ENCODE measurements at regions not wholly inside any gene's neighbourhood (a gene's known extent, or its start where the extent isn't known, plus 50 kb on each side); places are given as distances from the start of the nearest gene placed in this dataset.

GRCh38 chrX:145631461-145631951 lies 186.1 kb upstream of the SLITRK2 start:
- no peaks in the 10 kb centered on the region for H3K36me3 ChIP-seq (ENCODE audit: control insufficient read depth, insufficient read depth, low read length)
- H3K4me3 ChIP-seq (ENCODE audit: low read depth, low read length): no peak overlapping the region
- no peak for TF ChIP-seq CTCF (IDR thresholded peaks at IDR 0.05; ENCODE audit: insufficient read depth, low read length, poor library complexity, severe bottlenecking)
- H3K27me3 ChIP-seq (ENCODE audit: control insufficient read depth, insufficient read depth, low read length): no peaks in the 10 kb centered on the region
- no peak for DNase-seq (ENCODE audit: low read depth)

GRCh38 chrX:145654486-145654885 lies 163.1 kb upstream of the SLITRK2 start:
- no peak for DNase-seq (ENCODE audit: low read depth)
- H3K27me3 ChIP-seq (ENCODE audit: control insufficient read depth, insufficient read depth, low read length): no peaks in the 10 kb centered on the region
- H3K36me3 ChIP-seq (ENCODE audit: control insufficient read depth, insufficient read depth, low read length): no peaks in the 10 kb centered on the region
- no peak overlapping the region for H3K4me3 ChIP-seq (ENCODE audit: low read depth, low read length)
- TF ChIP-seq CTCF (IDR thresholded peaks at IDR 0.05; ENCODE audit: insufficient read depth, low read length, poor library complexity, severe bottlenecking): no peak

GRCh38 chrX:145673841-145674240 lies 143.8 kb upstream of the SLITRK2 start:
- Histone ChIP-seq H3K4me3 (ENCODE audit: low read depth, low read length) (no peak overlapping the region), H3K27me3 (ENCODE audit: control insufficient read depth, insufficient read depth, low read length) (no peaks in the 10 kb centered on the region), H3K36me3 (ENCODE audit: control insufficient read depth, insufficient read depth, low read length) (no peaks in the 10 kb centered on the region)
- TF ChIP-seq CTCF (IDR thresholded peaks at IDR 0.05; ENCODE audit: insufficient read depth, low read length, poor library complexity, severe bottlenecking): no peak
- no peak for DNase-seq (ENCODE audit: low read depth)

- Histone ChIP-seq H3K27me3 (ENCODE audit: control insufficient read depth, insufficient read depth, low read length) (no peaks in the 10 kb centered on the region), H3K4me3 (ENCODE audit: low read depth, low read length) (no peak overlapping the region), H3K36me3 (ENCODE audit: control insufficient read depth, insufficient read depth, low read length) (no peaks in the 10 kb centered on the region)
- DNase-seq (ENCODE audit: low read depth): no peak
- no peak for TF ChIP-seq CTCF (IDR thresholded peaks at IDR 0.05; ENCODE audit: insufficient read depth, low read length, poor library complexity, severe bottlenecking)
These were observed 140.4 kb upstream of the SLITRK2 start for GRCh38 chrX:145677109-145677817.

GRCh38 chrX:145682518-145683298 lies 134.9 kb upstream of the SLITRK2 start:
- TF ChIP-seq CTCF (IDR thresholded peaks at IDR 0.05; ENCODE audit: insufficient read depth, low read length, poor library complexity, severe bottlenecking): no peak
- H3K36me3 ChIP-seq (ENCODE audit: control insufficient read depth, insufficient read depth, low read length): no peaks in the 10 kb centered on the region
- no peak overlapping the region for H3K4me3 ChIP-seq (ENCODE audit: low read depth, low read length)
- DNase-seq (ENCODE audit: low read depth): no peak
- no peaks in the 10 kb centered on the region for H3K27me3 ChIP-seq (ENCODE audit: control insufficient read depth, insufficient read depth, low read length)
